H9 (cell line): ENCODE measurements at regions not wholly inside any gene's neighbourhood (a gene's known extent, or its start where the extent isn't known, plus 50 kb on each side); places are given as distances from the start of the nearest gene placed in this dataset.

ENCODE experiments used
- DNase-seq: peaks from one replicate; pipeline ENCODE4 v3.0.0-alpha.2; 2017
- H2AFZ ChIP-seq: one replicate; pipeline ENCODE4 v1.6.1; 2013; ENCODE audit warnings: mild to moderate bottlenecking, low read length, control low read depth, moderate library complexity
- H2AK5ac ChIP-seq: 2 replicates; pipeline ENCODE4 v1.6.1; 2013; ENCODE audit warnings: low read length, control low read depth, mixed read lengths; ENCODE audit not compliant: insufficient read length
- H2BK120ac ChIP-seq: one replicate; pipeline ENCODE4 v1.6.1; 2013; ENCODE audit warnings: low read depth, mild to moderate bottlenecking, low read length, control low read depth, inconsistent platforms; ENCODE audit not compliant: poor library complexity, severe bottlenecking
- H2BK12ac ChIP-seq: 2 replicates; pipeline ENCODE4 v1.6.1; 2013; ENCODE audit warnings: low read length, control low read depth, mixed read lengths, low read depth; ENCODE audit not compliant: insufficient read length
- H2BK15ac ChIP-seq: 2 replicates; pipeline ENCODE4 v1.6.1; 2013; ENCODE audit warnings: low read depth, low read length, control low read depth
- H2BK20ac ChIP-seq: one replicate; pipeline ENCODE4 v1.6.1; 2013; ENCODE audit warnings: low read depth, mild to moderate bottlenecking, low read length, control low read depth, inconsistent platforms; ENCODE audit not compliant: poor library complexity, severe bottlenecking
- H2BK5ac ChIP-seq: 2 replicates; pipeline ENCODE4 v1.6.1; 2013; ENCODE audit warnings: low read length, control low read depth, mixed read lengths; ENCODE audit not compliant: insufficient read length
- H3K14ac ChIP-seq: 2 replicates; pipeline ENCODE4 v1.6.1; 2013; ENCODE audit warnings: low read length, control low read depth; ENCODE audit not compliant: insufficient read depth
- H3K18ac ChIP-seq: 2 replicates; pipeline ENCODE4 v1.6.1; 2013; ENCODE audit warnings: low read depth, mild to moderate bottlenecking, mixed read lengths, low read length, control low read depth; ENCODE audit not compliant: insufficient read length
- H3K23ac ChIP-seq: 2 replicates; pipeline ENCODE4 v1.6.1; 2013; ENCODE audit warnings: low read length, control low read depth, mixed read lengths, low read depth; ENCODE audit not compliant: insufficient read length
- H3K23me2 ChIP-seq: 2 replicates; pipeline ENCODE4 v1.6.1; 2013; ENCODE audit warnings: low read depth, mild to moderate bottlenecking, mixed read lengths, low read length, control low read depth; ENCODE audit not compliant: insufficient read length, poor library complexity, severe bottlenecking
- H3K27ac ChIP-seq: 2 replicates; pipeline ENCODE4 v1.5.1; 2013; ENCODE audit warnings: low read length, control low read depth, mixed read lengths, low read depth; ENCODE audit not compliant: insufficient read length
- H3K27me3 ChIP-seq: 2 replicates; pipeline ENCODE4 v1.6.1; 2013; ENCODE audit warnings: low read length, control low read depth, inconsistent platforms; ENCODE audit not compliant: insufficient read depth
- H3K4ac ChIP-seq: 2 replicates; pipeline ENCODE4 v1.6.1; 2013; ENCODE audit warnings: low read depth, mild to moderate bottlenecking, control low read depth, inconsistent platforms, low read length, moderate library complexity
- H3K4me1 ChIP-seq: 2 replicates; pipeline ENCODE4 v1.6.1; 2013; ENCODE audit warnings: low read length, control low read depth, inconsistent platforms; ENCODE audit not compliant: insufficient read depth
- H3K4me2 ChIP-seq: 2 replicates; pipeline ENCODE4 v1.6.1; 2013; ENCODE audit warnings: low read length, control low read depth, mixed read lengths; ENCODE audit not compliant: insufficient read length, insufficient read depth
- H3K56ac ChIP-seq: 2 replicates; pipeline ENCODE4 v1.6.1; 2013; ENCODE audit warnings: low read depth, mild to moderate bottlenecking, mixed read lengths, low read length, control low read depth; ENCODE audit not compliant: insufficient read length
- H3K79me1 ChIP-seq: 2 replicates; pipeline ENCODE4 v1.6.1; 2013; ENCODE audit warnings: low read depth, mild to moderate bottlenecking, moderate library complexity, low read length, control low read depth, inconsistent platforms; ENCODE audit not compliant: insufficient read depth, poor library complexity, severe bottlenecking
- H3K79me2 ChIP-seq: 2 replicates; pipeline ENCODE4 v1.6.1; 2013; ENCODE audit warnings: low read length, control low read depth, inconsistent platforms; ENCODE audit not compliant: insufficient read depth
- H3K9ac ChIP-seq: 2 replicates; pipeline ENCODE4 v1.6.1; 2013; ENCODE audit warnings: low read length, control low read depth, mixed read lengths; ENCODE audit not compliant: insufficient read length; ENCODE audit errors: extremely low read depth
- H3K9me3 ChIP-seq: one replicate; pipeline ENCODE4 v1.6.1; 2013; ENCODE audit warnings: low read depth, low read length, inconsistent platforms; ENCODE audit not compliant: control insufficient read depth
- H3T11ph ChIP-seq: one replicate; pipeline ENCODE4 v1.6.1; 2013; ENCODE audit warnings: mild to moderate bottlenecking, low read length, control low read depth, inconsistent platforms
- H4K20me1 ChIP-seq: one replicate; pipeline ENCODE4 v1.6.1; 2013; ENCODE audit not compliant: control insufficient read depth, insufficient read length, insufficient read depth
- H4K5ac ChIP-seq: 2 replicates; pipeline ENCODE4 v1.6.1; 2013; ENCODE audit warnings: low read depth, mild to moderate bottlenecking, mixed read lengths, low read length, control low read depth; ENCODE audit not compliant: insufficient read length
- H4K8ac ChIP-seq: replicated peaks from 2 replicates; pipeline ENCODE4 v1.6.1; 2013; ENCODE audit warnings: low read length, control low read depth, mixed read lengths, low read depth; ENCODE audit not compliant: insufficient read length
- H4K91ac ChIP-seq: 2 replicates; pipeline ENCODE4 v1.6.1; 2013; ENCODE audit warnings: low read depth, mild to moderate bottlenecking, moderate library complexity, mixed read lengths, low read length, control low read depth; ENCODE audit not compliant: insufficient read length
- H3K27ac Mint-ChIP-seq, 3 experiments: 2 replicates in 2 of 3; 3 replicates in 1 of 3; pipeline ENCODE4 v1.8.0; 2020 to 2021; ENCODE audit warnings: mixed read lengths in 3 of 3, mild to moderate bottlenecking in 1 of 3, moderate library complexity in 1 of 3
- H3K27me3 Mint-ChIP-seq: 2 replicates; pipeline ENCODE4 v1.8.0; 2021; ENCODE audit warnings: low read depth, mild to moderate bottlenecking, moderate library complexity, mixed read lengths
- H3K36me3 Mint-ChIP-seq, 3 experiments: 2 replicates in 2 of 3; 3 replicates in 1 of 3; pipeline ENCODE4 v1.8.0; 2020 to 2021; ENCODE audit warnings: low read depth in 3 of 3, mixed read lengths in 3 of 3; ENCODE audit not compliant: insufficient read depth in 1 of 3
- H3K4me1 Mint-ChIP-seq, 2 experiments: 2 replicates each; pipeline ENCODE4 v1.8.0; 2020; ENCODE audit warnings: mixed read lengths in 2 of 2
- H3K4me3 Mint-ChIP-seq, 2 experiments: 2 replicates in 1 of 2; 3 replicates in 1 of 2; pipeline ENCODE4 v1.8.0; 2020 to 2021; ENCODE audit warnings: mild to moderate bottlenecking in 2 of 2, mixed read lengths in 2 of 2, moderate library complexity in 1 of 2
- H3K9me3 Mint-ChIP-seq, 2 experiments: 2 replicates in 1 of 2; 3 replicates in 1 of 2; pipeline ENCODE4 v1.8.0; 2020; ENCODE audit warnings: mild to moderate bottlenecking in 2 of 2, mixed read lengths in 2 of 2, moderate library complexity in 1 of 2
- CTCF ChIP-seq: fragments of 200-600 bp; sonication (generic); conservative IDR thresholded peaks from 3 replicates; pipeline ENCODE4 v1.8.0; 2021; ENCODE audit warnings: antibody characterized with exemption, mild to moderate bottlenecking
- WGBS: extraction: QIAGEN DNeasy Blood & Tissue Kit; methylation state at CpG from one replicate; pipeline ENCODE4 v1.1.7; 2013; ENCODE audit warnings: missing lambda C conversion rate, low lambda C conversion rate, mixed read lengths; ENCODE audit not compliant: insufficient read length; ENCODE audit errors: extremely low coverage; 5-methylcytosine and 5-hydroxymethylcytosine counted together

GRCh38 chr11:71164621-71165020, 87.8 kb downstream of the SHANK2 start:
- Mint-ChIP-seq H3K9me3 (peaks cover 4 to 5% of the 10 kb centered on the region in 2 experiments; a peak in 4 of 5 replicates), H3K27ac (no peak overlapping the region), H3K4me1 (peaks cover 9 to 11% of the 10 kb centered on the region in 2 experiments), H3K27me3 (no peaks in the 10 kb centered on the region), H3K4me3 (no peak overlapping the region), H3K36me3 (peaks cover 15 to 22% (median 18%) of the 10 kb centered on the region in 3 experiments)
- Histone ChIP-seq H2BK5ac (no peak overlapping the region), H3K9me3 (peaks cover 7% of the 10 kb centered on the region), H3K27me3 (no peaks in the 10 kb centered on the region), H3K79me2 (no peaks in the 10 kb centered on the region; the same call in 1 of the 2 replicates), H2BK12ac (no peak overlapping the region), H3K27ac (no peak overlapping the region), H3K4me2 (no peak overlapping the region), H4K20me1 (no peaks in the 10 kb centered on the region), H3K4ac (no peak overlapping the region), H2BK15ac (no peak overlapping the region), H3K18ac (no peak overlapping the region), H3K79me1 (peaks cover 3% of the 10 kb centered on the region), H3T11ph (no peak overlapping the region), H4K8ac (no peak overlapping the region), H4K91ac (no peak overlapping the region), H4K5ac (no peak overlapping the region), H2AK5ac (no peak overlapping the region), H3K4me1 (no peaks in the 10 kb centered on the region), H3K9ac (no peak overlapping the region), H2BK20ac (no peak overlapping the region), H3K14ac (no peak overlapping the region), H2BK120ac (no peak overlapping the region), H3K23me2 (no peaks in the 10 kb centered on the region), H3K56ac (no peak overlapping the region), H2AFZ (no peak overlapping the region), H3K23ac (no peak overlapping the region)
- TF ChIP-seq CTCF = no peak
- no peak for DNase-seq
- WGBS = no CpG with 5 or more reads among the region's 7 CpGs
